Pancreas (tissue), 10 donors: ENCODE measurements at regions not wholly inside any gene's neighbourhood (a gene's known extent, or its start where the extent isn't known, plus 50 kb on each side); places are given as distances from the start of the nearest gene placed in this dataset.
A peak's percentile ranks its signal among the peaks of the same experiment; 100 is the strongest.

Experiments
- ATAC-seq, 4 donors: fragments of 200-7000 bp; cut with Tn5 transposase; one replicate each; pipeline versions ENCODE4 v1.8.0 to v1.9.1; 2020; ENCODE audit warnings: mild to moderate bottlenecking in 4 of 4, moderate library complexity in 4 of 4
- DNase-seq, 6 donors: peaks; one replicate each; pipeline ENCODE4 v3.0.0-alpha.2; 2020
- FAIRE-seq: peaks from 2 replicates; lab custom pipeline; 2012; peaks lifted over from hg19 to GRCh38; lab: Jason Lieb, UNC
- H3K27ac ChIP-seq, 4 donors: fragments of 200-600 bp; sonication (generic); 1 replicate in 3 of 4; 2 replicates in 1 of 4; pipeline versions ENCODE4 v1.5.0 to v1.8.0; 2020
- H3K27me3 ChIP-seq, 4 donors: fragments of 200-600 bp; one replicate each; pipeline ENCODE4 v1.8.0; 2021
- H3K36me3 ChIP-seq, 3 donors: fragments of 200-600 bp; sonication (generic) in 1 of 3; one replicate each; pipeline versions ENCODE4 v1.5.0 to v1.8.0; 2020 to 2021
- H3K4me1 ChIP-seq, 3 donors: fragments of 200-600 bp; one replicate each; pipeline ENCODE4 v1.8.0; 2021
- H3K4me3 ChIP-seq, 4 donors: fragments of 200-600 bp; sonication (generic) in 2 of 4; one replicate each; pipeline versions ENCODE4 v1.5.0 to v1.8.0; 2020 to 2021
- H3K9me3 ChIP-seq, 4 donors: fragments of 200-600 bp; one replicate each; pipeline ENCODE4 v1.8.0; 2021
- WGBS, 2 donors: extraction: QIAGEN DNeasy Blood & Tissue Kit; methylation state at CpG; one replicate each; pipeline ENCODE4 v1.1.7; 2013; 5-methylcytosine and 5-hydroxymethylcytosine counted together
- intact Hi-C, 3 donors: fragments of 100-400 bp; cut with DNase I; formaldehyde crosslinking; loops; one replicate each; pipeline versions ENCODE4 v1.11.1 to v1.14.2; 2022
- TF ChIP-seq, protein P1 (sequence below), 4 donors: fragments of 200-600 bp; sonication (generic) in 3 of 4; IDR thresholded peaks; one replicate each; pipeline versions ENCODE4 v1.5.0 to v1.8.0; 2021; ENCODE audit warnings: antibody characterized with exemption in 4 of 4
- donor health status: healthy with polysubstance abuse.
- donor health status: DM: no; HTN: no; CAD: no; lungs with moderate emphysema.
- donor health status: DM: no; HTN: no; CAD: no.
- donor health status: control.
- donor health status: control.
- donor health status: Bipolar disorder and iron deficiency.
- donor health status: DM: yes; HTN: yes; CAD: no.
- donor health status: DM: no; HTN: no; CAD: no.
- donor health status: DM: no; HTN: no; CAD: no.
- donor health status: DM: yes; HTN: yes; CAD: no.

DNA sequence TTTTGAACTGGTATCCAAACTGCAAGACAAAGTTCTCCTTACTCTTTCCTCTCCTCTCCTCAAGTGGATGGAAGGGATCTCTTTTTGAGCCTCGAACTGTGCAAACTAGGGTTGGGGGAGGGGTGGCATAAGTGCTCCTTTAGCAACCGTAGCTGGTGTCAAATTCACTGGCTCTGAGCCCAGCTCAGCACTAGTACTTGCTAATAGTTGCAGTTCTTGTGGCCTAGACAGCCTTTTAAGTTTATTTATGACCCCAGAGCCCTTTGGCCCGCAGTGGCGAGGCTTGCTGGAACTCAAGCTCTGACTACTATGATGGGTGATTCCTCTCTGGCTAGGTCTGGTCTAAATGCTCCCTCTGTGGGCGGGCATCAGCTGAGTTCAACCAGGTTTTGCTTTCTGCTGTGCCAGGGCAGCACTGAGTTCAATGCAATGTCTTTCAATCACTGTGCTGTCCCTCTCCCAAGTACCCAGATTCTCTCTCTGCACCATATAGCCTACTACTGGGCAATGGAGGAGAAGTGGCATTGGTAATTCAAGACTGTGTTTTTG is 528.4 kb upstream of the SYT4 start:
- Histone ChIP-seq H3K4me1 (no peaks in the 10 kb centered on the region), H3K27ac (no peak overlapping the region), H3K27me3 (no peaks in the 10 kb centered on the region), H3K9me3 (no peaks in the 10 kb centered on the region), H3K4me3 (no peak overlapping the region), H3K36me3 (no peaks in the 10 kb centered on the region)
- FAIRE-seq (no peak), ATAC-seq (peak in 1 of 4 donors; percentile 18), DNase-seq (no peak)
- intact Hi-C loops = no loop called here
- TF ChIP-seq, protein P1, sequence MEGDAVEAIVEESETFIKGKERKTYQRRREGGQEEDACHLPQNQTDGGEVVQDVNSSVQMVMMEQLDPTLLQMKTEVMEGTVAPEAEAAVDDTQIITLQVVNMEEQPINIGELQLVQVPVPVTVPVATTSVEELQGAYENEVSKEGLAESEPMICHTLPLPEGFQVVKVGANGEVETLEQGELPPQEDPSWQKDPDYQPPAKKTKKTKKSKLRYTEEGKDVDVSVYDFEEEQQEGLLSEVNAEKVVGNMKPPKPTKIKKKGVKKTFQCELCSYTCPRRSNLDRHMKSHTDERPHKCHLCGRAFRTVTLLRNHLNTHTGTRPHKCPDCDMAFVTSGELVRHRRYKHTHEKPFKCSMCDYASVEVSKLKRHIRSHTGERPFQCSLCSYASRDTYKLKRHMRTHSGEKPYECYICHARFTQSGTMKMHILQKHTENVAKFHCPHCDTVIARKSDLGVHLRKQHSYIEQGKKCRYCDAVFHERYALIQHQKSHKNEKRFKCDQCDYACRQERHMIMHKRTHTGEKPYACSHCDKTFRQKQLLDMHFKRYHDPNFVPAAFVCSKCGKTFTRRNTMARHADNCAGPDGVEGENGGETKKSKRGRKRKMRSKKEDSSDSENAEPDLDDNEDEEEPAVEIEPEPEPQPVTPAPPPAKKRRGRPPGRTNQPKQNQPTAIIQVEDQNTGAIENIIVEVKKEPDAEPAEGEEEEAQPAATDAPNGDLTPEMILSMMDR (IDR thresholded peaks at IDR 0.05) = no peak
- 54 to 60% methylated on average over 5 of the region's 5 CpGs for WGBS, 2 donors

DNA sequence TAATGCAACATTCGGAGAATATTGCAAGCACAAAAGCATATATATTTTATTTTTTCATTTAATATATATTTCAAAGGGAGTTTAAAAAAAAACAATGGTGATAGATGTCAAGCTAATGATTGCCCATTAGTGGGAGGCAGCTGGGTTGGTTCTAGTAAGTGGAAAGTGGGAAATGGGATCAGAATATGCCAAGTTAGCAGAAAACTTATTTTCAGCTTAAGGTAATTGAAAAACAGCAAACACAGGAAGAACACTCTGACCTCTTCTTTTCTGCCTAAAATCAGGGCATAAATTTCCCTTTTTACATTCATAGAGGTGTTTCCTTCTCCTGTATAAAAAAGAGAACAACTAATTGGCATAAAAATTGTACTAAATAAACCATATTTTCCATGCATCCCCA is 535.3 kb upstream of the SYT4 start:
- ATAC-seq (no peak), FAIRE-seq (no peak), DNase-seq (no peak)
- H3K36me3 ChIP-seq = no peaks in the 10 kb centered on the region
- H3K4me3 ChIP-seq = no peak overlapping the region
- H3K4me1 ChIP-seq = no peaks in the 10 kb centered on the region
- no peaks in the 10 kb centered on the region for H3K9me3 ChIP-seq
- no peaks in the 10 kb centered on the region for H3K27me3 ChIP-seq
- TF ChIP-seq, protein P1 (IDR thresholded peaks at IDR 0.05) = no peak
- H3K27ac ChIP-seq = no peak overlapping the region
- 76 to 94% methylated on average over 1 of the region's 1 CpG for WGBS, 2 donors
- intact Hi-C loops = no loop called here

DNA sequence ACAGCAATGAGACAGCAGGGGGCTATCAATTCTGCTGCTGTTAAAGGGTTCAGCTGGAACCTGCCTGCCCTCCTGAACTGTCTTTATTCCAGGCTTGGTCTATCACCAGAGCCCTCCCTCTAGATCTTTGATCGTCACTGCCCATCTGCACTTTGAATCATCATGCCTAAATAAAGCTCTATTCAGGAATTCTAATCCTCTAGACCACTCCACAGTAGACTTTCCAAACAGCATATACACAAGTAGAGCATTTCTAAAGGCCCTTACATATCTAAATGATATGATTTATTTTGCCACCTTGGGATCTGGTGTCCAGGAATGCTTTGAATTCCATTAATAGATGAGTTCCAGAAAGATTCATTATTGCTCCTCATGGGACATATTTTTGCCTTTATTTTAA is 542.1 kb upstream of the SYT4 start:
- H3K4me1 ChIP-seq = no peaks in the 10 kb centered on the region
- intact Hi-C loops = no loop called here
- TF ChIP-seq, protein P1 (IDR thresholded peaks at IDR 0.05) = no peak
- no peak overlapping the region for H3K27ac ChIP-seq
- no peaks in the 10 kb centered on the region for H3K36me3 ChIP-seq
- ATAC-seq (no peak), DNase-seq (no peak), FAIRE-seq (no peak)
- H3K4me3 ChIP-seq = no peak overlapping the region
- H3K27me3 ChIP-seq = no peaks in the 10 kb centered on the region
- H3K9me3 ChIP-seq = no peaks in the 10 kb centered on the region
- WGBS, 2 donors = 83 to 84% methylated on average over 1 of the region's 1 CpG

DNA sequence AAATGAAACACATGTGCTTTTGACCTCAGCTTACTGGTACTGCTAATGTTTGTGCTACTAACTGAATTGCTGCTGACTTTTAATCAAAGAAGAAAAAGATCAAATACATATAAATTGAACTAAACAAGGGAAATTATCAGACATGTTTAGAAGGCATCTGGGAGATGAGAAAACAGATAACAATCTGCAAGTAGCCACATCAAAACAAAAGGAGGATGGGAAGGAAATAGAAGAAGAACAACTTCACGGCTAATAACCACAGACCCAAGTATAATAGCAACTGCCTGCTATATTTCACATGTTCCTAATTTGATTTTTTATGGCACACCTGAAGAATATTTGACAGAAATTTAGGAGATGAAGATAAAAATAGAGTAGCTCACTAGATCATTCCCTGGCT is 542.6 kb upstream of the SYT4 start:
- TF ChIP-seq, protein P1 (IDR thresholded peaks at IDR 0.05) = no peak
- no peaks in the 10 kb centered on the region for H3K9me3 ChIP-seq
- no peaks in the 10 kb centered on the region for H3K4me1 ChIP-seq
- DNase-seq (no peak), FAIRE-seq (no peak), ATAC-seq (no peak)
- intact Hi-C loops = no loop called here
- H3K4me3 ChIP-seq = no peak overlapping the region
- H3K36me3 ChIP-seq = no peaks in the 10 kb centered on the region
- no peaks in the 10 kb centered on the region for H3K27me3 ChIP-seq
- WGBS, 2 donors = 87% methylated on average over 1 of the region's 1 CpG
- no peak overlapping the region for H3K27ac ChIP-seq

DNA sequence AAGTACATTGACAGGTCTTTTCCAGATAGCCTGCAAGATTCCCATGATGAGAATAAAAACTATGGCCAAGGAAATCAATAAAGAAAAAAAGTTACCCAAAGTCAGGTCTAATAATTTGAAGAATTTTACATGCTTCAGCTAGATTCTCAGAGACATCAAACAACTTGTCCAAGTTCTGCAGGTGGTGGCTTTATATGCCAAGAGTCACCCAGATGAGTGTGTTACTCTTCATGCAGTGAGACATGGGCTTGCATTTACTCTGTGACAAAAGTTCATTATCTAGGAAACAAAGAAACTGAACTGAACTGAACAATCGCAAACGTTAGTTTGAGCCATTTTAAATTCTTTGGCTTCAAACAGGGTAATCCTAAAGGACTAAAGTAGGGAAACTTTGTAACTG is 548.5 kb upstream of the SYT4 start:
- Histone ChIP-seq H3K9me3 (no peaks in the 10 kb centered on the region), H3K36me3 (no peaks in the 10 kb centered on the region), H3K27ac (no peak overlapping the region), H3K4me3 (no peak overlapping the region), H3K27me3 (no peaks in the 10 kb centered on the region), H3K4me1 (no peaks in the 10 kb centered on the region)
- FAIRE-seq (no peak), ATAC-seq (no peak), DNase-seq (no peak)
- TF ChIP-seq, protein P1 (IDR thresholded peaks at IDR 0.05) = no peak
- intact Hi-C loops = no loop called here
- 70 to 78% methylated on average over 2 of the region's 2 CpGs for WGBS, 2 donors
